GM12878 (cell line): ENCODE measurements at regions not wholly inside any gene's neighbourhood (a gene's known extent, or its start where the extent isn't known, plus 50 kb on each side); places are given as distances from the start of the nearest gene placed in this dataset.
"Not testable (repeated sequence)": the region's sequence is repeated elsewhere in the genome, so short reads cannot be mapped to it uniquely, and the experiment has no call there.

ENCODE experiments used
- ASH2L ChIP-seq: fragments of 300-600, 200-600 bp; sonication (generic); IDR thresholded peaks from 2 replicates; pipeline ENCODE4 v1.6.1; 2017; ENCODE audit warnings: low read depth, mild to moderate bottlenecking, borderline replicate concordance
- EP300 ChIP-seq, 2 experiments: fragments of 150-350 bp in 1 of 2; IDR thresholded peaks; 2 replicates each; pipeline ENCODE4 v1.6.1; 2011 to 2012; ENCODE audit warnings: low read depth in 2 of 2, low read length in 2 of 2, borderline replicate concordance in 1 of 2, improper control_type of control experiment in 1 of 2, inconsistent platforms in 1 of 2; ENCODE audit not compliant: control insufficient read depth in 1 of 2
- POLR2A ChIP-seq: IDR thresholded peaks from 2 replicates; pipeline ENCODE4 v1.6.1; 2011; ENCODE audit warnings: low read depth, mild to moderate bottlenecking, low read length
- TAF1 ChIP-seq: IDR thresholded peaks from 2 replicates; pipeline ENCODE4 v1.6.1; 2011; ENCODE audit warnings: mild to moderate bottlenecking, low read depth, low read length, borderline replicate concordance
- TF ChIP-seq, protein P1 (sequence below), 3 experiments: IDR thresholded peaks in 2 of 3; conservative IDR thresholded peaks in 1 of 3; 2 replicates each; pipeline ENCODE4 v1.5.1; 2011; ENCODE audit warnings: low read depth in 3 of 3, low read length in 3 of 3, mild to moderate bottlenecking in 3 of 3, control low read depth in 2 of 3, moderate library complexity in 2 of 3, inconsistent platforms in 1 of 3, mixed read lengths in 1 of 3; ENCODE audit not compliant: control insufficient read depth in 2 of 3, insufficient read depth in 1 of 3; ENCODE audit errors: extremely low read depth in 1 of 3
- TF ChIP-seq, protein P2 (sequence below): fragments of 450-650 bp; IDR thresholded peaks from 2 replicates; pipeline ENCODE4 v1.6.1; 2017; ENCODE audit warnings: mild to moderate bottlenecking

DNA sequence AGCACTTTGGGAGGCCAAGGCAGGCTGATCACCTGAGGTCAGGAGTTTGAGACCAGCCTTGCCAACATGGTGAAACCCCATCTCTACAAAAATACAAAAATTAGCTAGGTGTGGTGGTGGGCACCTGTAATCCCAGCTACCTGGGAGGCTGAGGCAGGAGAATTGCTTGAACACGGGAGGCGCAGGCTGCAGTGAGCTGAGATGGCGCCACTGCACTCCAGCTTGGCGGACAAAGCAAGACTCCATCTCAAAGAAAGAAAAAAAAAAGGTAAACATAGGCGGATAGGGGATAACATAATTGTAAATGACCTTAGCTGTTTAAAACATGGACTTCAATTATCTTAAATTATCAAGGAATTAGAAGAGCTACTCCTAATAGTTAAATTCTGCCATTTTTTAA, 189.3 kb upstream of the ZNF184 start:
- not testable (repeated sequence) for TF ChIP-seq ASH2L; EP300 (IDR thresholded peaks at IDR 0.05; ENCODE audit: borderline replicate concordance in 1 of 2, control insufficient read depth in 1 of 2, low read depth in 2 of 2, low read length in 2 of 2); TAF1; POLR2A
- TF ChIP-seq, protein P1, sequence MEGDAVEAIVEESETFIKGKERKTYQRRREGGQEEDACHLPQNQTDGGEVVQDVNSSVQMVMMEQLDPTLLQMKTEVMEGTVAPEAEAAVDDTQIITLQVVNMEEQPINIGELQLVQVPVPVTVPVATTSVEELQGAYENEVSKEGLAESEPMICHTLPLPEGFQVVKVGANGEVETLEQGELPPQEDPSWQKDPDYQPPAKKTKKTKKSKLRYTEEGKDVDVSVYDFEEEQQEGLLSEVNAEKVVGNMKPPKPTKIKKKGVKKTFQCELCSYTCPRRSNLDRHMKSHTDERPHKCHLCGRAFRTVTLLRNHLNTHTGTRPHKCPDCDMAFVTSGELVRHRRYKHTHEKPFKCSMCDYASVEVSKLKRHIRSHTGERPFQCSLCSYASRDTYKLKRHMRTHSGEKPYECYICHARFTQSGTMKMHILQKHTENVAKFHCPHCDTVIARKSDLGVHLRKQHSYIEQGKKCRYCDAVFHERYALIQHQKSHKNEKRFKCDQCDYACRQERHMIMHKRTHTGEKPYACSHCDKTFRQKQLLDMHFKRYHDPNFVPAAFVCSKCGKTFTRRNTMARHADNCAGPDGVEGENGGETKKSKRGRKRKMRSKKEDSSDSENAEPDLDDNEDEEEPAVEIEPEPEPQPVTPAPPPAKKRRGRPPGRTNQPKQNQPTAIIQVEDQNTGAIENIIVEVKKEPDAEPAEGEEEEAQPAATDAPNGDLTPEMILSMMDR (IDR thresholded peaks at IDR 0.05 in 2 of 3, conservative IDR thresholded peaks at IDR 0.05 in 1 of 3; ENCODE audit: control insufficient read depth in 2 of 3, extremely low read depth in 1 of 3, insufficient read depth in 1 of 3, low read depth in 3 of 3, low read length in 3 of 3), result not testable (repeated sequence)
- TF ChIP-seq, protein P2, sequence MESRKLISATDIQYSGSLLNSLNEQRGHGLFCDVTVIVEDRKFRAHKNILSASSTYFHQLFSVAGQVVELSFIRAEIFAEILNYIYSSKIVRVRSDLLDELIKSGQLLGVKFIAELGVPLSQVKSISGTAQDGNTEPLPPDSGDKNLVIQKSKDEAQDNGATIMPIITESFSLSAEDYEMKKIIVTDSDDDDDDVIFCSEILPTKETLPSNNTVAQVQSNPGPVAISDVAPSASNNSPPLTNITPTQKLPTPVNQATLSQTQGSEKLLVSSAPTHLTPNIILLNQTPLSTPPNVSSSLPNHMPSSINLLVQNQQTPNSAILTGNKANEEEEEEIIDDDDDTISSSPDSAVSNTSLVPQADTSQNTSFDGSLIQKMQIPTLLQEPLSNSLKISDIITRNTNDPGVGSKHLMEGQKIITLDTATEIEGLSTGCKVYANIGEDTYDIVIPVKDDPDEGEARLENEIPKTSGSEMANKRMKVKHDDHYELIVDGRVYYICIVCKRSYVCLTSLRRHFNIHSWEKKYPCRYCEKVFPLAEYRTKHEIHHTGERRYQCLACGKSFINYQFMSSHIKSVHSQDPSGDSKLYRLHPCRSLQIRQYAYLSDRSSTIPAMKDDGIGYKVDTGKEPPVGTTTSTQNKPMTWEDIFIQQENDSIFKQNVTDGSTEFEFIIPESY, result not testable (repeated sequence)
